ENCODE measurements at regions not wholly inside any gene's neighbourhood (a gene's known extent, or its start where the extent isn't known, plus 50 kb on each side); places are given as distances from the start of the nearest gene placed in this dataset.

DNA sequence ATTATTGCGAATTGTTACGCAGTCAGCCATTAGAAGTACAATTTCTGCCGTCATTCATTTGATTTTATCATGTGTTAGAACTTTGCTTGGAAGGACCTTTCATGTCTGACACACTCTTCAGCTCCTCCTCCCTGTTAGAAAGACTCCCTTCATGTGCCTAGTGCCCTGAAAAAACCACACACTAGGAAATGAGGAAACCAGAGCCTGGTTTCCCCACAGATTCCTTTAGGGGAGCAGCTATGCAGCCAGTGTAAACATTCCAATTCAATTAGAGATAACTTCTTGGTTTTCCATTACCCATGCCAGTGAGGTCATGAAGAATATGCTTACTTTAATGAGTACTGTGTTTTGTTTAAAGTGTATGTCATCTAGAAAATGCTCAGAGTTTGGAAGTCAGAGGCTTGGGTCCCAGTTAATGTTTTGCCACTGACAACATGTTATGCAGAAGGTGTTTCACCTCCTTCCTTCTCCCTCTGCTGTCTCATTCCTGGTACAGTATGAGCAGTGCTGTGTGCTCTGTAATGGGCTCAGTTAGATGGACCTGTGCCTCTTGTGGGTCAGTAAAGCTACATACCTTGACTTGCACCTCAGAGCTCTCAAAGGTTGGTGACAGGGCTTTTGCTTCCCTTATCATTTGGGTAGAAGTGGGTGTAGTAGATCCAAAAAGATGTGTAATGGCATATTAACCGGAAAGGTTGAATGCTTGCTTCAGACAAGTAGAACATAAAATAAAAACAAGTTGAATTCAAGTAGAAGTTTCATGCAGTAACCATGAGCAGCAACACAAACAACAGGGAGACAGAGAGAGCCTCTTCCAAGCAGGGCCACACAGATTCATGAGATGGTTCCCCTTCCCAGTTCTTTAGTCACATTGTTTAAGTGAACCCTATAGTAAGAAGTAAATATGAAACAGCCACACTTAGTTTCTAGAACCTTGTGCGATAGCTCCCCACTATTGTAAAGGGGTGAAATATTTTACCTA lies 52.6 kb upstream of the TNFAIP8 start:
- BruUV-seq (replicated peaks) = no TSS peak
- Histone ChIP-seq H3F3A (ENCODE audit: low read length, unreplicated experiment) (no peaks in the 10 kb centered on the region), H3K9ac (ENCODE audit: low read length) (no peak overlapping the region), H3K4me1 (ENCODE audit: insufficient read depth, low read length) (peaks cover 42% of the 10 kb centered on the region), H3K36me3 (ENCODE audit: low read depth, low read length) (no peaks in the 10 kb centered on the region), H3K27ac (ENCODE audit: low read length) (peak overlapping the region; percentile 67), H3K9me3 (ENCODE audit: low read length) (no peaks in the 10 kb centered on the region), H3K4me2 (ENCODE audit: low read length) (peak overlapping the region; percentile 66), H3K9me2 (replicated peaks; ENCODE audit: low read length) (no peaks in the 10 kb centered on the region), H2AFZ (ENCODE audit: low read length) (no peak overlapping the region), H4K20me1 (ENCODE audit: low read length) (no peaks in the 10 kb centered on the region), H3K4me3 (ENCODE audit: low read length) (peak overlapping the region; percentile 19; the same call in 1 of the 2 replicates), H3K79me2 (ENCODE audit: low read length) (no peaks in the 10 kb centered on the region), H3K27me3 (ENCODE audit: low read length) (no peaks in the 10 kb centered on the region)
- POLR2A ChIA-PET (ENCODE audit: unreplicated experiment) = interaction anchor here (0.6 to 0.7 kb wide), 3 partner anchors 13 to 708 kb away, joined by 3 read pairs; no protein-coding TSS in a partner anchor
- intact Hi-C loops (cut with micrococcal nuclease) = loop anchor here (2.0 kb wide), 1 partner anchor 28 kb away; no protein-coding TSS in a partner anchor
- DNase-seq = peak; percentile 85
- CTCF ChIA-PET = no interaction called here
- no peak for TF ChIP-seq EZH2 (IDR thresholded peaks at IDR 0.05; ENCODE audit: low read length, unreplicated experiment)
- TF ChIP-seq EZH2phosphoT487 (IDR thresholded peaks at IDR 0.05; ENCODE audit: borderline replicate concordance, low read length) = no peak
- no peak for TF ChIP-seq CTCF (conservative IDR thresholded peaks at IDR 0.05; ENCODE audit: low read depth, low read length)
- ATAC-seq = peak; percentile 82

- CTCF ChIA-PET = no interaction called here
- H3K27ac ChIP-seq (ENCODE audit: low read length) = peak overlapping the region; percentile 67
Measured at GRCh38 chr5:119304439-119305211, 51.2 kb upstream of the TNFAIP8 start.

More at GRCh38 chr5:119304439-119305211, 51.2 kb upstream of the TNFAIP8 start:
- Histone ChIP-seq H3F3A (ENCODE audit: low read length, unreplicated experiment) (no peaks in the 10 kb centered on the region), H3K4me3 (ENCODE audit: low read length) (no peak overlapping the region), H3K4me1 (ENCODE audit: insufficient read depth, low read length) (peaks cover 42% of the 10 kb centered on the region), H4K20me1 (ENCODE audit: low read length) (no peaks in the 10 kb centered on the region), H3K4me2 (ENCODE audit: low read length) (peak overlapping the region; percentile 58), H3K9me2 (replicated peaks; ENCODE audit: low read length) (no peaks in the 10 kb centered on the region), H3K36me3 (ENCODE audit: low read depth, low read length) (no peaks in the 10 kb centered on the region), H2AFZ (ENCODE audit: low read length) (peak overlapping the region; percentile 44; the same call in 1 of the 2 replicates), H3K9ac (ENCODE audit: low read length) (no peak overlapping the region), H3K79me2 (ENCODE audit: low read length) (no peaks in the 10 kb centered on the region), H3K27me3 (ENCODE audit: low read length) (no peaks in the 10 kb centered on the region), H3K9me3 (ENCODE audit: low read length) (no peaks in the 10 kb centered on the region)
- DNase-seq (no peak), ATAC-seq (peak; percentile 25; the same call in 1 of the 2 replicates)
- TF ChIP-seq EZH2 (IDR thresholded peaks at IDR 0.05; ENCODE audit: low read length, unreplicated experiment) = no peak
- TF ChIP-seq EZH2phosphoT487 (IDR thresholded peaks at IDR 0.05; ENCODE audit: borderline replicate concordance, low read length) = no peak
- no peak for TF ChIP-seq CTCF (conservative IDR thresholded peaks at IDR 0.05; ENCODE audit: low read depth, low read length)
- BruUV-seq (replicated peaks) = no TSS peak
- intact Hi-C loops (cut with micrococcal nuclease) = no loop called here
- POLR2A ChIA-PET (ENCODE audit: unreplicated experiment) = no interaction called here

Measured in PC-3 (cell line).